HepG2 (cell line): ENCODE measurements at regions not wholly inside any gene's neighbourhood (a gene's known extent, or its start where the extent isn't known, plus 50 kb on each side); places are given as distances from the start of the nearest gene placed in this dataset.

Experiments used
- CCAR2 ChIP-seq: fragments of 200-400 bp; formaldehyde crosslinking; optimal IDR thresholded peaks from 2 replicates; pipeline ENCODE3; 2018; ENCODE audit warnings: low read depth, mild to moderate bottlenecking, low read length, moderate library complexity
- CTCF ChIP-seq: sonication (generic); formaldehyde crosslinking; IDR thresholded peaks from 2 replicates; pipeline ENCODE4 v1.5.0; 2020; ENCODE audit warnings: mild to moderate bottlenecking, missing genetic modification reagents, moderate library complexity
- ISX ChIP-seq: sonication (generic); formaldehyde crosslinking; conservative IDR thresholded peaks from 2 replicates; pipeline ENCODE4 v1.5.0; 2020; ENCODE audit warnings: missing genetic modification reagents
- KDM5B ChIP-seq: sonication (generic); formaldehyde crosslinking; IDR thresholded peaks from 2 replicates; pipeline ENCODE4 v1.4.0; 2020; ENCODE audit warnings: missing genetic modification reagents, mild to moderate bottlenecking, borderline replicate concordance
- RFX5 ChIP-seq: IDR thresholded peaks from 2 replicates; pipeline ENCODE4 v1.6.1; 2011; ENCODE audit warnings: low read depth, low read length, improper control_type of control experiment
- STAT6 ChIP-seq: sonication (generic); formaldehyde crosslinking; IDR thresholded peaks from 2 replicates; pipeline ENCODE4 v1.4.0; 2020; ENCODE audit warnings: missing genetic modification reagents, mild to moderate bottlenecking, borderline replicate concordance
- TBX3 ChIP-seq: fragments of 450-650 bp; IDR thresholded peaks from 2 replicates; pipeline ENCODE4 v1.6.1; 2017; ENCODE audit warnings: antibody characterized with exemption, mild to moderate bottlenecking, inconsistent platforms, borderline replicate concordance
- ZNF776 ChIP-seq: sonication (generic); formaldehyde crosslinking; IDR thresholded peaks from 2 replicates; pipeline ENCODE4 v1.4.0; 2020; ENCODE audit warnings: mild to moderate bottlenecking, missing genetic modification reagents
- ZNF784 ChIP-seq: sonication (generic); formaldehyde crosslinking; IDR thresholded peaks from 2 replicates; pipeline ENCODE4 v1.5.1; 2020; ENCODE audit warnings: missing genetic modification reagents, mild to moderate bottlenecking, borderline replicate concordance

GRCh38 chr14:46233786-46234185 lies 417.8 kb downstream of the RPL10L start:
- no peak for TF ChIP-seq RFX5
- TF ChIP-seq TBX3: no peak
- TF ChIP-seq STAT6 (CRISPR knock-in tag): no peak
- no peak for TF ChIP-seq CTCF (CRISPR knock-in tag)
- TF ChIP-seq ZNF776 (CRISPR knock-in tag): no peak
- no peak for TF ChIP-seq ZNF784 (CRISPR knock-in tag)
- TF ChIP-seq KDM5B (CRISPR knock-in tag): no peak
- TF ChIP-seq CCAR2: no peak
- TF ChIP-seq ISX (CRISPR knock-in tag): no peak
